ENCODE measurements at regions not wholly inside any gene's neighbourhood (a gene's known extent, or its start where the extent isn't known, plus 50 kb on each side); places are given as distances from the start of the nearest gene placed in this dataset.
"Not testable (repeated sequence)": the region's sequence is repeated elsewhere in the genome, so short reads cannot be mapped to it uniquely, and the experiment has no call there.

- no peak for DNase-seq (ENCODE audit: low read depth in 2 of 3, low spot score in 1 of 3)
These were observed 86.8 kb downstream of the NDUFA12 start for GRCh38 chr12:94916663-94917062.

GRCh38 chr12:94909663-94910062, 93.8 kb downstream of the NDUFA12 start:
- no peak for DNase-seq (ENCODE audit: low read depth in 2 of 3, low spot score in 1 of 3)

- not testable (repeated sequence) for DNase-seq (ENCODE audit: low read depth in 2 of 3, low spot score in 1 of 3)
These were observed 97.7 kb downstream of the NDUFA12 start for GRCh38 chr12:94905749-94906148.

- no peak for DNase-seq (ENCODE audit: low read depth in 2 of 3, low spot score in 1 of 3)
These were observed 103.0 kb downstream of the NDUFA12 start for GRCh38 chr12:94900496-94900895.

GRCh38 chr12:94898388-94898787, 105.1 kb downstream of the NDUFA12 start:
- DNase-seq (ENCODE audit: low read depth in 2 of 3, low spot score in 1 of 3) = no peak

GRCh38 chr12:94892544-94893267, 110.8 kb downstream of the NDUFA12 start:
- DNase-seq (ENCODE audit: low read depth in 2 of 3, low spot score in 1 of 3) = no peak

GRCh38 chr12:94889445-94890210, 113.9 kb downstream of the NDUFA12 start:
- DNase-seq (ENCODE audit: low read depth in 2 of 3, low spot score in 1 of 3) = no peak

- no peak for DNase-seq (ENCODE audit: low read depth in 2 of 3, low spot score in 1 of 3)
These were observed 124.0 kb downstream of the NDUFA12 start for GRCh38 chr12:94879542-94879941.

- DNase-seq (ENCODE audit: low read depth in 2 of 3, low spot score in 1 of 3) = no peak
These were observed 128.0 kb downstream of the NDUFA12 start for GRCh38 chr12:94875525-94875924.

GRCh38 chr12:94874518-94875302, 128.8 kb downstream of the NDUFA12 start:
- no peak for DNase-seq (ENCODE audit: low read depth in 2 of 3, low spot score in 1 of 3)

- no peak for DNase-seq (ENCODE audit: low read depth in 2 of 3, low spot score in 1 of 3)
These were observed 129.6 kb downstream of the NDUFA12 start for GRCh38 chr12:94873734-94874517.

- no peak for DNase-seq (ENCODE audit: low read depth in 2 of 3, low spot score in 1 of 3)
These were observed 130.3 kb downstream of the NDUFA12 start for GRCh38 chr12:94872971-94873733.

- no peak for DNase-seq (ENCODE audit: low read depth in 2 of 3, low spot score in 1 of 3)
These were observed 130.9 kb downstream of the NDUFA12 start for GRCh38 chr12:94872671-94872970.

- no peak for DNase-seq (ENCODE audit: low read depth in 2 of 3, low spot score in 1 of 3)
These were observed 131.4 kb downstream of the NDUFA12 start for GRCh38 chr12:94872007-94872653.

- DNase-seq (ENCODE audit: low read depth in 2 of 3, low spot score in 1 of 3) = no peak
These were observed 133.0 kb downstream of the NDUFA12 start for GRCh38 chr12:94870511-94870910.

- DNase-seq (ENCODE audit: low read depth in 2 of 3, low spot score in 1 of 3) = no peak
These were observed 135.3 kb downstream of the NDUFA12 start for GRCh38 chr12:94868161-94868560.

- DNase-seq (ENCODE audit: low read depth in 2 of 3, low spot score in 1 of 3) = no peak
These were observed 136.2 kb downstream of the NDUFA12 start for GRCh38 chr12:94867066-94867855.

- DNase-seq (ENCODE audit: low read depth in 2 of 3, low spot score in 1 of 3) = no peak
These were observed 138.5 kb downstream of the NDUFA12 start for GRCh38 chr12:94864987-94865386.

Measured in stimulated activated CD4-positive, alpha-beta T cell treated with anti-CD3 and anti-CD28 coated beads, Interleukin-12 subunit alpha, Interleukin-12 subunit beta, amount 100 ng/mL, for 48 hours (primary cell).